DND-41 (cell line): ENCODE measurements at regions not wholly inside any gene's neighbourhood (a gene's known extent, or its start where the extent isn't known, plus 50 kb on each side); places are given as distances from the start of the nearest gene placed in this dataset.

Experiments used
- ATAC-seq: fragments of 200-7000 bp; cut with Tn5 transposase; 3 replicates; pipeline ENCODE4 v1.9.1; 2021; ENCODE audit warnings: low read depth; ENCODE audit not compliant: insufficient read depth
- DNase-seq: peaks from one replicate; pipeline ENCODE4 v3.0.0-alpha.2; 2020
- H2AFZ ChIP-seq: 2 replicates; pipeline ENCODE4 v1.6.0; 2012; ENCODE audit warnings: low read depth, low read length
- H3K27ac ChIP-seq: 2 replicates; pipeline ENCODE4 v1.5.1; 2012; ENCODE audit warnings: low read length, inconsistent platforms
- H3K27me3 ChIP-seq: fragments of 200-600 bp; sonication (generic); 2 replicates; pipeline ENCODE4 v1.6.0; 2012; ENCODE audit warnings: low read length, mild to moderate bottlenecking, inconsistent platforms; ENCODE audit not compliant: insufficient read depth, poor library complexity
- H3K36me3 ChIP-seq: 2 replicates; pipeline ENCODE4 v1.5.1; 2012; ENCODE audit warnings: low read length, inconsistent platforms; ENCODE audit not compliant: insufficient read depth
- H3K4me1 ChIP-seq: 2 replicates; pipeline ENCODE4 v1.5.1; 2012; ENCODE audit warnings: mild to moderate bottlenecking, low read length; ENCODE audit not compliant: insufficient read depth
- H3K4me2 ChIP-seq: 2 replicates; pipeline ENCODE4 v1.6.0; 2012; ENCODE audit warnings: mild to moderate bottlenecking, moderate library complexity, low read length, inconsistent platforms; ENCODE audit not compliant: insufficient read depth
- H3K4me3 ChIP-seq, 2 experiments: fragments of 200-600 bp in 1 of 2; shearing (Covaris generic) in 1 of 2; 2 replicates each; pipeline ENCODE4 v1.5.1; 2012 to 2016; ENCODE audit warnings: inconsistent platforms in 2 of 2, low read length in 2 of 2, mild to moderate bottlenecking in 2 of 2, low read depth in 1 of 2, moderate library complexity in 1 of 2
- H3K79me2 ChIP-seq: 2 replicates; pipeline ENCODE4 v1.6.0; 2012; ENCODE audit warnings: low read length, inconsistent platforms; ENCODE audit not compliant: insufficient read depth
- H3K9ac ChIP-seq: 2 replicates; pipeline ENCODE4 v1.6.0; 2012; ENCODE audit warnings: low read depth, mild to moderate bottlenecking, inconsistent platforms, low read length, moderate library complexity
- H3K9me3 ChIP-seq: 2 replicates; pipeline ENCODE4 v1.5.1; 2012; ENCODE audit warnings: low read length, moderate library complexity, mild to moderate bottlenecking, inconsistent platforms; ENCODE audit not compliant: insufficient read depth, severe bottlenecking
- H4K20me1 ChIP-seq: 2 replicates; pipeline ENCODE4 v1.6.0; 2012; ENCODE audit warnings: low read length; ENCODE audit not compliant: insufficient read depth
- EZH2 ChIP-seq: IDR thresholded peaks from 3 replicates; pipeline ENCODE4 v1.6.1; 2012; ENCODE audit warnings: borderline replicate concordance, low read depth, mild to moderate bottlenecking, moderate library complexity, low read length, inconsistent platforms; ENCODE audit not compliant: severe bottlenecking
- TF ChIP-seq, protein P1 (sequence below): IDR thresholded peaks from 2 replicates; pipeline ENCODE4 v1.5.1; 2012; ENCODE audit warnings: borderline replicate concordance, low read length, moderate library complexity, mild to moderate bottlenecking; ENCODE audit not compliant: poor library complexity, severe bottlenecking; ENCODE audit errors: extremely low read depth

- Histone ChIP-seq H4K20me1 (no peaks in the 10 kb centered on the region), H3K4me3 (no peak overlapping the region), H3K4me1 (no peaks in the 10 kb centered on the region), H3K27me3 (no peaks in the 10 kb centered on the region), H3K9ac (no peak overlapping the region), H3K27ac (no peak overlapping the region), H2AFZ (no peak overlapping the region), H3K36me3 (no peaks in the 10 kb centered on the region), H3K9me3 (no peaks in the 10 kb centered on the region), H3K79me2 (no peaks in the 10 kb centered on the region), H3K4me2 (no peak overlapping the region)
- DNase-seq: no peak
- ATAC-seq: no peak
- TF ChIP-seq, protein P1, sequence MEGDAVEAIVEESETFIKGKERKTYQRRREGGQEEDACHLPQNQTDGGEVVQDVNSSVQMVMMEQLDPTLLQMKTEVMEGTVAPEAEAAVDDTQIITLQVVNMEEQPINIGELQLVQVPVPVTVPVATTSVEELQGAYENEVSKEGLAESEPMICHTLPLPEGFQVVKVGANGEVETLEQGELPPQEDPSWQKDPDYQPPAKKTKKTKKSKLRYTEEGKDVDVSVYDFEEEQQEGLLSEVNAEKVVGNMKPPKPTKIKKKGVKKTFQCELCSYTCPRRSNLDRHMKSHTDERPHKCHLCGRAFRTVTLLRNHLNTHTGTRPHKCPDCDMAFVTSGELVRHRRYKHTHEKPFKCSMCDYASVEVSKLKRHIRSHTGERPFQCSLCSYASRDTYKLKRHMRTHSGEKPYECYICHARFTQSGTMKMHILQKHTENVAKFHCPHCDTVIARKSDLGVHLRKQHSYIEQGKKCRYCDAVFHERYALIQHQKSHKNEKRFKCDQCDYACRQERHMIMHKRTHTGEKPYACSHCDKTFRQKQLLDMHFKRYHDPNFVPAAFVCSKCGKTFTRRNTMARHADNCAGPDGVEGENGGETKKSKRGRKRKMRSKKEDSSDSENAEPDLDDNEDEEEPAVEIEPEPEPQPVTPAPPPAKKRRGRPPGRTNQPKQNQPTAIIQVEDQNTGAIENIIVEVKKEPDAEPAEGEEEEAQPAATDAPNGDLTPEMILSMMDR: no peak
- no peak for TF ChIP-seq EZH2
These were observed 546.2 kb upstream of the SETBP1 start for GRCh38 chr18:44134447-44134846.

DNA sequence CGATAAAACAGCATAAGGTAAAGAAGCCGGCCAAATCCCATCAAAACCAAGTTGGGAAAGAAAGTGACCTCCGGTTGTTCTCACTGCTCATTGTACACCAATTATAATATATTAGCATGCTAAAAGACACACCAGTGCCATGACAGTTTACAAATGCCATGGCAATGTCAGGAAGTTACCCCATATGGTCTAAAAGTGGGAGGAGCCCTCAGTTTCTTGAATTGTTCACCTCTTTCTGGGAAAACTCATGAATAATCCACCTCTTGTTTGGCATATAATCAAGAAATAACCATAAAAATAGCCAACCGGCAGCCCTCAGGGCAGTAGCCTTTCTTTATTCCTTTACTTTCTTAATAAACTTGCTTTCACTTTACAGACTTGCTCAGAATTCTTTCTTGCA is 544.9 kb upstream of the SETBP1 start:
- H3K4me3 ChIP-seq: no peak overlapping the region
- no peak for TF ChIP-seq EZH2
- TF ChIP-seq, protein P1: no peak
- no peaks in the 10 kb centered on the region for H3K4me1 ChIP-seq

GRCh38 chr18:44136326-44136725 is 544.4 kb upstream of the SETBP1 start:
- DNase-seq (no peak), ATAC-seq (no peak)
- H3K36me3 ChIP-seq: no peaks in the 10 kb centered on the region
- H2AFZ ChIP-seq: no peak overlapping the region
- no peak overlapping the region for H3K27ac ChIP-seq
- no peaks in the 10 kb centered on the region for H3K9me3 ChIP-seq
- H3K9ac ChIP-seq: no peak overlapping the region
- H3K4me1 ChIP-seq: no peaks in the 10 kb centered on the region
- TF ChIP-seq, protein P1: no peak
- TF ChIP-seq EZH2: no peak
- H4K20me1 ChIP-seq: no peaks in the 10 kb centered on the region
- H3K4me3 ChIP-seq: no peak overlapping the region
- no peaks in the 10 kb centered on the region for H3K79me2 ChIP-seq
- H3K27me3 ChIP-seq: no peaks in the 10 kb centered on the region
- no peak overlapping the region for H3K4me2 ChIP-seq

More for the DNA sequence above, 544.9 kb upstream of the SETBP1 start:
- no peak overlapping the region for H3K4me2 ChIP-seq
- DNase-seq: no peak
- H3K9me3 ChIP-seq: no peaks in the 10 kb centered on the region
- H3K9ac ChIP-seq: no peak overlapping the region
- H3K27me3 ChIP-seq: no peaks in the 10 kb centered on the region
- no peaks in the 10 kb centered on the region for H4K20me1 ChIP-seq
- no peaks in the 10 kb centered on the region for H3K79me2 ChIP-seq
- no peaks in the 10 kb centered on the region for H3K36me3 ChIP-seq
- ATAC-seq: no peak
- no peak overlapping the region for H3K27ac ChIP-seq
- H2AFZ ChIP-seq: no peak overlapping the region

GRCh38 chr18:44143072-44143471 is 537.6 kb upstream of the SETBP1 start:
- Histone ChIP-seq H3K4me2 (no peak overlapping the region), H2AFZ (no peak overlapping the region), H3K79me2 (no peaks in the 10 kb centered on the region), H3K27ac (no peak overlapping the region), H3K4me1 (no peaks in the 10 kb centered on the region), H3K9me3 (no peaks in the 10 kb centered on the region), H3K36me3 (no peaks in the 10 kb centered on the region), H3K27me3 (no peaks in the 10 kb centered on the region), H3K9ac (no peak overlapping the region), H3K4me3 (no peak overlapping the region), H4K20me1 (no peaks in the 10 kb centered on the region)
- DNase-seq (no peak), ATAC-seq (no peak)
- TF ChIP-seq EZH2: no peak
- TF ChIP-seq, protein P1: no peak
